Cardiac fibroblast (primary cell): ENCODE measurements at regions not wholly inside any gene's neighbourhood (a gene's known extent, or its start where the extent isn't known, plus 50 kb on each side); places are given as distances from the start of the nearest gene placed in this dataset.

Experiments used
- DNase-seq, 2 donors: peaks; one replicate each; pipeline versions ENCODE4 v3.0.0 to v3.0.0-alpha.2; 2010; ENCODE audit warnings: low read depth in 2 of 2
- H3K4me3 ChIP-seq, 2 donors: replicated peaks in 1 of 2; 1 replicate in 1 of 2; 2 replicates in 1 of 2; pipeline ENCODE4 v1.5.1; 2011; ENCODE audit warnings: low read depth in 2 of 2, low read length in 2 of 2, mild to moderate bottlenecking in 2 of 2, moderate library complexity in 1 of 2
- TF ChIP-seq, protein P1 (sequence below): IDR thresholded peaks from one replicate; pipeline ENCODE4 v1.5.1; 2011; ENCODE audit warnings: low read depth, mild to moderate bottlenecking, low read length, inconsistent platforms

DNA sequence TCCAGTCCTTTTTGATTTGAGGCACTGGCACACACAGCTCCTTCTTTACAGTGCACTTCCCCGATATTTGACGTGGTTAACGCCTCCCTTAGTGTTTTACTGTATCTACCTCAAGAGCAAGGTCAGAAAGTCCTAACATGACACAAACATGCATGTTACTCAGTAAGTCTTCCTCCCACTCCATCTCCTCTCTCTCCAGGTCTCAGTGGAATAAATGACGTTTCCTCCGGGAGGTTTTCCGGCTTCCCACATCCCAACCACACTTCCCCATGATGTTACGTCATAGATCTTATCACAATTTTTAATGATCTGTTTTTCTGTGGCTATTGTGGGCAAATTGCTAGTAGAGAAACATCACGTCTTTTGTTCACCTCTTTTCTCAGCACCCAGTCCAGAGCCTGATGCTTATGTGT is 165.7 kb downstream of the PTPN20 start:
- no peak overlapping the region for H3K4me3 ChIP-seq
- TF ChIP-seq, protein P1, sequence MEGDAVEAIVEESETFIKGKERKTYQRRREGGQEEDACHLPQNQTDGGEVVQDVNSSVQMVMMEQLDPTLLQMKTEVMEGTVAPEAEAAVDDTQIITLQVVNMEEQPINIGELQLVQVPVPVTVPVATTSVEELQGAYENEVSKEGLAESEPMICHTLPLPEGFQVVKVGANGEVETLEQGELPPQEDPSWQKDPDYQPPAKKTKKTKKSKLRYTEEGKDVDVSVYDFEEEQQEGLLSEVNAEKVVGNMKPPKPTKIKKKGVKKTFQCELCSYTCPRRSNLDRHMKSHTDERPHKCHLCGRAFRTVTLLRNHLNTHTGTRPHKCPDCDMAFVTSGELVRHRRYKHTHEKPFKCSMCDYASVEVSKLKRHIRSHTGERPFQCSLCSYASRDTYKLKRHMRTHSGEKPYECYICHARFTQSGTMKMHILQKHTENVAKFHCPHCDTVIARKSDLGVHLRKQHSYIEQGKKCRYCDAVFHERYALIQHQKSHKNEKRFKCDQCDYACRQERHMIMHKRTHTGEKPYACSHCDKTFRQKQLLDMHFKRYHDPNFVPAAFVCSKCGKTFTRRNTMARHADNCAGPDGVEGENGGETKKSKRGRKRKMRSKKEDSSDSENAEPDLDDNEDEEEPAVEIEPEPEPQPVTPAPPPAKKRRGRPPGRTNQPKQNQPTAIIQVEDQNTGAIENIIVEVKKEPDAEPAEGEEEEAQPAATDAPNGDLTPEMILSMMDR, result no peak
- peak; percentile 39 to 45 for DNase-seq

DNA sequence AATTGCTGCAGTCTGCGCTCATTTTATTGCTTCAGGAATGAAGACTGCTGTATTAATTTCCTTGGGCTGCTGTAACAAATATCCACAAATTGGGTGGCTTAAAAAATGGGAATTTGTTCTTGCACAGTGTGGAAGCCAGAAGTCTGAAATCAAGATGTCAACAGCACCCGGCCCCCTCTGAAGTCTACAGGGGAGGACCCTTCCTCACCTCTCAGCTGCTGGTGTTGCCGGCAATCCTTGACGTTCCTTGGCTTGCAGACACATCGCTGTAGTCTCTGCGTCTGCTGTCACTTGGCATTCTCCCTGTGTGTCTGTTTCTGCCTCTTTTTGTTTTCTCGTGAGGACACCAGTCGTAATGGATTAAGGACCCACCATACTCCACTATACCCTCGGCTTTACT is 166.2 kb downstream of the PTPN20 start:
- TF ChIP-seq, protein P1, result no peak
- H3K4me3 ChIP-seq, result no peak overlapping the region
- DNase-seq, result no peak

DNA sequence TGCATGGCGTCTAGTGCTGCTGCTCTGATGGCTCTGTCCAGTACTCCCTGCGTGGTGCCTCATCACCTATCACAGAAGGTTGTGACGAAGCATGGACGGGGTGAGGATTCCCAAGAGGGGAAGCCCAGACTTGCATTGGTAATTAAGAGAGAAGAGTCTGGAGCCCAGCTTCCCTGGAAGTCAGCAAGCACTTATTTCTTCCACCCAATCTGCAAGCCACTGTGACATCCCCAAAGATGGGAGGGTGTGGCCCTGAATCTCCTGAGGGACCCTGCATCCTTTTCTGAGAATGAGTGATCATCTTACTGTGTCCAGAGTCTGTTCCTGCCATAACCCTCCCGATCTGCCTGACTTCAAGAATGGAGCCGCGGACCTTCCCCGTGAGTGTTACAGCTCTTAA is 166.7 kb downstream of the PTPN20 start:
- H3K4me3 ChIP-seq, result no peak overlapping the region
- TF ChIP-seq, protein P1, result no peak
- DNase-seq, result no peak

DNA sequence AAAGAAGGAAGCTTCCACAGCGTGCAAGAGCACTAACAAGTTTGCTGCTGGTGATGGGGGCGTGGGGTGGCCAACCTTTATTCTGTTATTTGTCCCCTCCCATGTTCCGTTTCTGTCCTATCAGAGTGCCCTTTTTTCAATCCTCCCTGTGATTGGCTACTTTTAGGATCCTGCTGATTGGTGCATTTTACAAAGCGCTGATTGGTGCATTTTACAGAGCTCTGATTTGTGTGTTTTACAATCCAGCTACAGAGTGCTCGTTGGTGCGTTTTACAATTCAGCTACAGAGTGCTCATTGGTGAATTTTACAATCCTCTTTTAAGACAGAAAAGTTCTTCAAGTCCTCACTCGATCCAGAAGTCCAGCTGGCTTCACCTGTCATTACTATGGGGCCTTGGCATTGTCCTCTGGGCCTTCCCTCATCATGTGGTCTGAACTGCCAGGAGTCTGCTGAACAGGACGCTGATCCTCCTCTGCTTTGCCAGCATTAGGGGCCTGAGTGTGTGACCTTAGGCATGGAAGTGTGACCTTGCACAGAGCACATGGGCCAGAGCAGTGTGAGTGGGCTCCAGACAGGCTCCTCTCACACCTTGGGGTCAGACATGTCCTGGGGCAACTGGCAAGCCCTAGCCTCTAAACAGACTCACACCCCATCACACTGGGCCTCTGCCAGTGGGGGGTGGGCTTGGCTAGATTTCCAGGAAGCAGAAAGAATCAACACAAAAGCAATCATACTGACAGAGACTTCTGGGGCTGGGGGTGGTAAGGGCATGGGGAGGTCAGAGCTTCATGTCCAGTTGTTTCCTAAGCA is 167.4 kb downstream of the PTPN20 start:
- DNase-seq, result no peak
- TF ChIP-seq, protein P1, result no peak

DNA sequence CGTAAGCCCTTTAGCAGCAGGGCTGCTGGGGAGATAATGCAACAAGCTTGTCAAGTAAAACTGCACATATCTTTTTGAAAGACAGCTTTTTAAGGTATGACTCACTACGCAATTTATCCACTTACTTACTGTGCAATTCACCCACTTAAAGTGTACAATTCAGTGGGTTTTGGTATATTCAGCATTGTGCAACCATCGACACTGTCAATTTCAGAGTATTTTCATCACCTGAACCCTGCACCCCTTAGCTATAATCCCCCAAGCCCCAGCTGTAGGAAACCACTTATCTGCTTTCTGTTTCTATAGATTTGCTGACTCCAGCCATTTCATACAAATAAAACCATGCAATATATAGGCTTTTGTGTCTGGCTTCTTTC is 168.0 kb downstream of the PTPN20 start:
- H3K4me3 ChIP-seq, result no peak overlapping the region
- peak; percentile 3 to 32 for DNase-seq
- TF ChIP-seq, protein P1, result no peak

More for the DNA sequence above, 167.4 kb downstream of the PTPN20 start:
- H3K4me3 ChIP-seq, result no peak overlapping the region

DNA sequence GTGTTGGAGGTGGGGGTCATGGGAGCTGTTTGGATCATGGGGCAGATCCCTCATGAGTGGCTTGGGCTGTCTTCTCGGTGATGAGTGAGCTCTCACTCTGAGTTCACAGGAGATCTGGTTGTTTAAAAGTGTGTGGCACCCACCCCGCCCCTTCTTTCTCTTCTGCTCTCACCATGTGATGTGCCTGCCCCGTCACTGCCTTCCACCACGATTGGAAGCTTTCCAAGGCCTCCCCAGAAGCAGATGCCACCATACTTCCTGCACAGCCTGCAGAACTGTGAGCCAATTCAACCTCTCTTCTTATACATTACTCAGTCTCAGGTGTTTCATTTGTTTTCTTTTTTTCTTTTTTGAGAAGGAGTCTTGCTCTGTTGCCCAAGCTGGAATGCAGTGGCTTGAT is 170.0 kb downstream of the PTPN20 start:
- TF ChIP-seq, protein P1, result no peak
- DNase-seq, result no peak

More for the DNA sequence above, 170.0 kb downstream of the PTPN20 start:
- H3K4me3 ChIP-seq, result no peak overlapping the region
